Suprapubic skin (tissue), 4 donors: ENCODE measurements at regions not wholly inside any gene's neighbourhood (a gene's known extent, or its start where the extent isn't known, plus 50 kb on each side); places are given as distances from the start of the nearest gene placed in this dataset.
"Not testable (repeated sequence)": the region's sequence is repeated elsewhere in the genome, so short reads cannot be mapped to it uniquely, and the experiment has no call there.

ENCODE experiments used
- DNase-seq, 2 donors: peaks; one replicate each; pipeline ENCODE4 v3.0.0-alpha.2; 2019; ENCODE audit warnings: low spot score in 2 of 2
- H3K27ac ChIP-seq: fragments of 200-600 bp; sonication (generic); one replicate; pipeline ENCODE4 v1.5.1; 2019
- H3K27me3 ChIP-seq: fragments of 200-600 bp; sonication (generic); one replicate; pipeline ENCODE4 v1.5.1; 2019
- H3K36me3 ChIP-seq: fragments of 200-600 bp; sonication (generic); one replicate; pipeline ENCODE4 v1.5.1; 2019
- H3K4me1 ChIP-seq: fragments of 200-600 bp; sonication (generic); one replicate; pipeline ENCODE4 v1.5.1; 2019
- H3K4me3 ChIP-seq: fragments of 200-600 bp; sonication (generic); one replicate; pipeline ENCODE4 v1.5.1; 2019; ENCODE audit warnings: mild to moderate bottlenecking
- H3K9me3 ChIP-seq: fragments of 200-600 bp; sonication (generic); one replicate; pipeline ENCODE4 v1.5.1; 2019
- EP300 ChIP-seq: sonication (generic); formaldehyde crosslinking; IDR thresholded peaks from one replicate; pipeline ENCODE4 v1.6.1; 2017; ENCODE audit warnings: antibody characterized with exemption
- POLR2A ChIP-seq, 2 donors: fragments of 450-650 bp; IDR thresholded peaks; one replicate each; pipeline ENCODE4 v1.6.1; 2017; ENCODE audit warnings: antibody characterized with exemption in 2 of 2, mild to moderate bottlenecking in 2 of 2, moderate library complexity in 2 of 2
- POLR2AphosphoS5 ChIP-seq, 3 donors: sonication (generic); formaldehyde crosslinking; IDR thresholded peaks; one replicate each; pipeline ENCODE4 v1.6.1; 2017; ENCODE audit warnings: antibody characterized with exemption in 3 of 3
- WGBS: methylation state at CpG from one replicate; pipeline ENCODE4 v1.1.5; 2018; 5-methylcytosine and 5-hydroxymethylcytosine counted together
- TF ChIP-seq, protein P1 (sequence below), 2 donors: fragments of 200-600 bp in 1 of 2; fragments of 450-650 bp in 1 of 2; sonication (generic) in 1 of 2; IDR thresholded peaks; one replicate each; pipeline ENCODE4 v1.5.1; 2016 to 2019; ENCODE audit warnings: antibody characterized with exemption in 2 of 2, mild to moderate bottlenecking in 1 of 2, moderate library complexity in 1 of 2

DNA sequence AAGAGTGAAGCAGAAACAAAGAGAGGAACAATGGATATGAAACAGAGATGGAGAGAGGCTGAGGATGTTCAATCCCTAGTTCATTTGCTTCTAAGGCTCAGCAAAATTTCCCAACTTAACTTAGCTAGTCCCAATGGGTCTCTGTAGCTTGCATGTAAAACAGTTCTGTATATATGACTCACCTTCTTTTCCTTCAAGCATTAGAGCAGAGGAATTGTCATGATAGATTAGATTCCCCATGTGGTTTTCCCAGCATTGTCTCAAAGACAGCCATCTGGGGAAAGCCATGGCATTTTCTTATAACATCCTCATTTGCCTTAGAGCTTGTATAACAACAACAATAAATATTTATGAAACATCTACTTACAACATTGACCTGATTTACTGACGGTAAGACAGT, 93.9 kb upstream of the GATB start:
- peaks cover 16% of the 10 kb centered on the region for H3K4me1 ChIP-seq
- no peaks in the 10 kb centered on the region for H3K27me3 ChIP-seq
- TF ChIP-seq POLR2A (IDR thresholded peaks at IDR 0.05) (no peak), EP300 (no peak), POLR2AphosphoS5 (IDR thresholded peaks at IDR 0.05) (no peak)
- TF ChIP-seq, protein P1, sequence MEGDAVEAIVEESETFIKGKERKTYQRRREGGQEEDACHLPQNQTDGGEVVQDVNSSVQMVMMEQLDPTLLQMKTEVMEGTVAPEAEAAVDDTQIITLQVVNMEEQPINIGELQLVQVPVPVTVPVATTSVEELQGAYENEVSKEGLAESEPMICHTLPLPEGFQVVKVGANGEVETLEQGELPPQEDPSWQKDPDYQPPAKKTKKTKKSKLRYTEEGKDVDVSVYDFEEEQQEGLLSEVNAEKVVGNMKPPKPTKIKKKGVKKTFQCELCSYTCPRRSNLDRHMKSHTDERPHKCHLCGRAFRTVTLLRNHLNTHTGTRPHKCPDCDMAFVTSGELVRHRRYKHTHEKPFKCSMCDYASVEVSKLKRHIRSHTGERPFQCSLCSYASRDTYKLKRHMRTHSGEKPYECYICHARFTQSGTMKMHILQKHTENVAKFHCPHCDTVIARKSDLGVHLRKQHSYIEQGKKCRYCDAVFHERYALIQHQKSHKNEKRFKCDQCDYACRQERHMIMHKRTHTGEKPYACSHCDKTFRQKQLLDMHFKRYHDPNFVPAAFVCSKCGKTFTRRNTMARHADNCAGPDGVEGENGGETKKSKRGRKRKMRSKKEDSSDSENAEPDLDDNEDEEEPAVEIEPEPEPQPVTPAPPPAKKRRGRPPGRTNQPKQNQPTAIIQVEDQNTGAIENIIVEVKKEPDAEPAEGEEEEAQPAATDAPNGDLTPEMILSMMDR (IDR thresholded peaks at IDR 0.05) = no peak
- no peaks in the 10 kb centered on the region for H3K36me3 ChIP-seq
- no peak overlapping the region for H3K4me3 ChIP-seq
- H3K27ac ChIP-seq = no peak overlapping the region
- no peaks in the 10 kb centered on the region for H3K9me3 ChIP-seq
- 56% methylated on average over 1 of the region's 1 CpG for WGBS
- no peak for DNase-seq

GRCh38 chr4:151853034-151853433, 92.2 kb upstream of the GATB start:
- Histone ChIP-seq H3K4me1 (peaks cover 16% of the 10 kb centered on the region), H3K4me3 (no peak overlapping the region), H3K36me3 (no peaks in the 10 kb centered on the region), H3K27ac (no peak overlapping the region), H3K9me3 (peaks cover 8% of the 10 kb centered on the region), H3K27me3 (no peaks in the 10 kb centered on the region)
- WGBS = 80% methylated on average over 4 of the region's 4 CpGs
- TF ChIP-seq POLR2A (IDR thresholded peaks at IDR 0.05) = no peak
- TF ChIP-seq, protein P1 (IDR thresholded peaks at IDR 0.05) = no peak
- no peak for TF ChIP-seq POLR2AphosphoS5 (IDR thresholded peaks at IDR 0.05)
- no peak for TF ChIP-seq EP300
- DNase-seq = no peak

DNA sequence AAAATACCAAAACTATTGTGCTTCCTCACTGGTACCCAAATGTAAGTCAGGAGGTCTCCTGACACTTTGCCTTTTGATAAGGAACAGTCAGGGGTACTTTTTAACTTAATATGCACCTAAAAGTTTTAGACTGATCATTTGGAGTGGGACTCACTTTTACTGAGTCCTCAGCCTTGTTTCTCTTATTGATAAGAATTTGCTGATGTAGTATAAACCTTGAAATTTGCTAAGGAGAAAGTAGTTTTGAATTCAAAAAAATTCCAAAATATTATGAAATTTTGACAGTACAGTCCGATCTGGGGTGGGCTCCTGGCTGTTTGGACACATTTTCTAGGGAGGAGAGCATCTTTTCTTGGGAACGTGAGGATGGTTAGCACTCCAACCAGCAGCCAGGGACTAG, 91.4 kb upstream of the GATB start:
- TF ChIP-seq EP300 = no peak
- 54% methylated on average over 2 of the region's 2 CpGs for WGBS
- Histone ChIP-seq H3K9me3 (peaks cover 8% of the 10 kb centered on the region), H3K36me3 (no peaks in the 10 kb centered on the region), H3K27me3 (no peaks in the 10 kb centered on the region), H3K27ac (no peak overlapping the region), H3K4me1 (peaks cover 16% of the 10 kb centered on the region), H3K4me3 (no peak overlapping the region)
- DNase-seq = no peak

GRCh38 chr4:151851354-151851753, 90.5 kb upstream of the GATB start:
- no peaks in the 10 kb centered on the region for H3K27me3 ChIP-seq
- TF ChIP-seq POLR2AphosphoS5 (IDR thresholded peaks at IDR 0.05) (no peak), POLR2A (IDR thresholded peaks at IDR 0.05) (no peak), EP300 (no peak)
- TF ChIP-seq, protein P1 (IDR thresholded peaks at IDR 0.05) = no peak
- no peak overlapping the region for H3K4me3 ChIP-seq
- no peak for DNase-seq
- peak overlapping the region; percentile 73 for H3K27ac ChIP-seq
- H3K9me3 ChIP-seq = peaks cover 8% of the 10 kb centered on the region
- H3K36me3 ChIP-seq = no peaks in the 10 kb centered on the region
- 68% methylated on average over 2 of the region's 2 CpGs for WGBS
- peaks cover 16% of the 10 kb centered on the region for H3K4me1 ChIP-seq

GRCh38 chr4:151850791-151851213, 90.0 kb upstream of the GATB start:
- 36% methylated on average over 2 of the region's 2 CpGs for WGBS
- Histone ChIP-seq H3K27me3 (no peaks in the 10 kb centered on the region), H3K27ac (peak overlapping the region; percentile 73)

DNA sequence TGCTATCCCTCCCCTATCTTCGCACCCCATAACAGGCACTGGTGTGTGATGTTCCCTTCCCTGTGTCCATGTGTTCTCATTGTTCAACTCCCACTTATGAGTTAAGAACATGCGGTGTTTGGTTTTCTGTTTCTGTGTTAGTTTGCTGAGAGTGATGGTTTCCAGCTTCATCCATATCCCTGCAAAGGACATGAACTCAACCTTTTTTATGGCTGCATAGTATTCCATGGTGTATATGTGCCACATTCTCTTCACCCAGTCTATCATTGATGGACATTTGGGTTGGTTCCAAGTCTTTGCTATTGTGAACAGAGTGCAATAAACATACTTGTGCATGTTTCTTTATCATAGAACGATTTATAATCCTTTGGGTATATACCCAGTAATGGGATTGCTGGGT, 84.7 kb upstream of the GATB start:
- H3K27me3 ChIP-seq, H3K9me3 ChIP-seq, DNase-seq, H3K4me1 ChIP-seq, H3K36me3 ChIP-seq, H3K4me3 ChIP-seq, H3K27ac ChIP-seq: not testable (repeated sequence)
- 95% methylated on average over 3 of the region's 3 CpGs for WGBS

More at GRCh38 chr4:151850791-151851213, 90.0 kb upstream of the GATB start:
- no peak overlapping the region for H3K4me3 ChIP-seq
- DNase-seq = no peak
- H3K36me3 ChIP-seq = no peaks in the 10 kb centered on the region
- H3K4me1 ChIP-seq = peaks cover 16% of the 10 kb centered on the region
- H3K9me3 ChIP-seq = peaks cover 8% of the 10 kb centered on the region
- TF ChIP-seq POLR2AphosphoS5 (IDR thresholded peaks at IDR 0.05) = peak in 1 of 3 donors; percentile 32
- TF ChIP-seq, protein P1 (IDR thresholded peaks at IDR 0.05) = no peak
